HG03095 (cell line): ENCODE measurements at regions not wholly inside any gene's neighbourhood (a gene's known extent, or its start where the extent isn't known, plus 50 kb on each side); places are given as distances from the start of the nearest gene placed in this dataset.

Experiments used
- ATAC-seq: cut with Tn5 transposase; IDR thresholded peaks from one replicate; pipeline ENCODE4 v1.9.1; 2021; ENCODE audit warnings: moderate library complexity; ENCODE audit not compliant: unreplicated experiment

- ATAC-seq: no peak
Measured at GRCh38 chr2:48098539-48098938, 192.2 kb upstream of the FBXO11 start.

- no peak for ATAC-seq
Measured at GRCh38 chr2:48104418-48104817, 198.1 kb upstream of the FBXO11 start.

GRCh38 chr2:48105848-48106247 lies 199.6 kb upstream of the FBXO11 start:
- no peak for ATAC-seq

GRCh38 chr2:48107326-48107925 lies 201.1 kb upstream of the FBXO11 start:
- ATAC-seq: no peak

- ATAC-seq: no peak
Measured at GRCh38 chr2:48108455-48108854, 202.2 kb upstream of the FBXO11 start.

- ATAC-seq: no peak
Measured at GRCh38 chr2:48109491-48110204, 203.3 kb upstream of the FBXO11 start.

GRCh38 chr2:48110492-48110891 lies 204.0 kb upstream of the FOXN2 start:
- ATAC-seq: no peak

GRCh38 chr2:48112911-48113680 lies 201.4 kb upstream of the FOXN2 start:
- no peak for ATAC-seq

GRCh38 chr2:48113767-48114166 lies 200.7 kb upstream of the FOXN2 start:
- no peak for ATAC-seq

GRCh38 chr2:48114256-48114655 lies 200.2 kb upstream of the FOXN2 start:
- no peak for ATAC-seq

GRCh38 chr2:48116497-48116896 lies 198.0 kb upstream of the FOXN2 start:
- ATAC-seq: no peak

GRCh38 chr2:48118895-48119294 lies 195.6 kb upstream of the FOXN2 start:
- no peak for ATAC-seq

GRCh38 chr2:48120112-48120511 lies 194.4 kb upstream of the FOXN2 start:
- ATAC-seq: no peak

- no peak for ATAC-seq
Measured at GRCh38 chr2:48120759-48121242, 193.7 kb upstream of the FOXN2 start.

GRCh38 chr2:48122166-48122565 lies 192.3 kb upstream of the FOXN2 start:
- ATAC-seq: no peak

GRCh38 chr2:48124592-48124991 lies 189.9 kb upstream of the FOXN2 start:
- ATAC-seq: no peak

GRCh38 chr2:48126162-48126561 lies 188.3 kb upstream of the FOXN2 start:
- no peak for ATAC-seq

GRCh38 chr2:48127612-48128191 lies 186.8 kb upstream of the FOXN2 start:
- ATAC-seq: no peak

GRCh38 chr2:48129293-48129950 lies 185.1 kb upstream of the FOXN2 start:
- no peak for ATAC-seq

GRCh38 chr2:48131539-48132270 lies 182.8 kb upstream of the FOXN2 start:
- no peak for ATAC-seq
